CD14-positive monocyte (primary cell): ENCODE measurements at regions not wholly inside any gene's neighbourhood (a gene's known extent, or its start where the extent isn't known, plus 50 kb on each side); places are given as distances from the start of the nearest gene placed in this dataset.

ENCODE experiments used
- DNase-seq, 3 donors: peaks; one replicate each; pipeline ENCODE4 v3.0.0-alpha.2; 2011 to 2022
- H2AFZ ChIP-seq: 2 replicates; pipeline ENCODE4 v1.6.0; 2012; ENCODE audit warnings: mild to moderate bottlenecking, low read depth, low read length, inconsistent platforms; ENCODE audit not compliant: insufficient read depth, poor library complexity, severe bottlenecking
- H3K27ac ChIP-seq, 2 donors: 1 replicate in 1 of 2; 2 replicates in 1 of 2; pipeline ENCODE4 v1.5.1; 2012 to 2013; ENCODE audit warnings: low read length in 2 of 2, control low read depth in 1 of 2, inconsistent platforms in 1 of 2, low read depth in 1 of 2, mild to moderate bottlenecking in 1 of 2
- H3K27me3 ChIP-seq, 2 donors: one replicate each; pipeline versions ENCODE4 v1.6.0 to v1.6.1; 2011 to 2013; ENCODE audit warnings: low read length in 2 of 2; ENCODE audit not compliant: control insufficient read depth in 2 of 2, insufficient read depth in 2 of 2
- H3K36me3 ChIP-seq, 2 donors: replicated peaks in 1 of 2; 1 replicate in 1 of 2; 2 replicates in 1 of 2; pipeline versions ENCODE4 v1.5.1 to v1.6.1; 2012 to 2013; ENCODE audit warnings: low read length in 2 of 2, control low read depth in 1 of 2, inconsistent platforms in 1 of 2, mild to moderate bottlenecking in 1 of 2; ENCODE audit not compliant: insufficient read depth in 2 of 2, control insufficient read depth in 1 of 2
- H3K4me1 ChIP-seq, 2 donors: 1 replicate in 1 of 2; 2 replicates in 1 of 2; pipeline versions ENCODE4 v1.5.1 to v1.6.1; 2012 to 2013; ENCODE audit warnings: low read length in 2 of 2, control low read depth in 1 of 2, inconsistent platforms in 1 of 2, mild to moderate bottlenecking in 1 of 2, moderate library complexity in 1 of 2; ENCODE audit not compliant: insufficient read depth in 2 of 2, control insufficient read depth in 1 of 2
- H3K4me2 ChIP-seq: replicated peaks from 2 replicates; pipeline ENCODE3; 2012; ENCODE audit warnings: low read length, moderate library complexity, mild to moderate bottlenecking; ENCODE audit not compliant: poor library complexity, severe bottlenecking; ENCODE audit errors: extremely low read depth
- H3K4me3 ChIP-seq, 3 experiments: fragments of 200-600 bp in 1 of 3; sonication (generic) in 1 of 3; replicated peaks in 1 of 3; 1 replicate in 2 of 3; 2 replicates in 1 of 3; pipeline ENCODE4 v1.5.1; 2011 to 2013; ENCODE audit warnings: low read length in 3 of 3, mild to moderate bottlenecking in 3 of 3, control low read depth in 2 of 3, low read depth in 2 of 3, inconsistent platforms in 1 of 3, moderate library complexity in 1 of 3
- H3K79me2 ChIP-seq: 2 replicates; pipeline ENCODE4 v1.6.0; 2012; ENCODE audit warnings: mild to moderate bottlenecking, control low read depth, inconsistent platforms, low read length, moderate library complexity; ENCODE audit not compliant: insufficient read depth
- H3K9ac ChIP-seq: 2 replicates; pipeline ENCODE4 v1.6.0; 2017; ENCODE audit warnings: low read length, mild to moderate bottlenecking; ENCODE audit not compliant: insufficient read depth, poor library complexity, severe bottlenecking
- H3K9me3 ChIP-seq, 2 donors: replicated peaks in 1 of 2; 1 replicate in 1 of 2; 2 replicates in 1 of 2; pipeline versions ENCODE4 v1.5.1 to v1.6.1; 2012 to 2013; ENCODE audit warnings: low read length in 2 of 2, control low read depth in 1 of 2; ENCODE audit not compliant: control insufficient read depth in 1 of 2, insufficient read depth in 1 of 2
- H4K20me1 ChIP-seq: 2 replicates; pipeline ENCODE4 v1.6.0; 2012; ENCODE audit warnings: mild to moderate bottlenecking, low read length, control low read depth, moderate library complexity; ENCODE audit not compliant: insufficient read depth
- H3K27ac Mint-ChIP-seq, 7 donors: one replicate each; pipeline ENCODE4 v1.8.0; 2020; ENCODE audit warnings: mild to moderate bottlenecking in 7 of 7, mixed read lengths in 7 of 7, moderate library complexity in 6 of 7, inconsistent platforms in 2 of 7
- H3K27me3 Mint-ChIP-seq, 3 donors: one replicate each; pipeline ENCODE4 v1.8.0; 2021 to 2022; ENCODE audit warnings: low read depth in 3 of 3, mild to moderate bottlenecking in 3 of 3, mixed read lengths in 3 of 3, moderate library complexity in 3 of 3, inconsistent platforms in 1 of 3
- H3K36me3 Mint-ChIP-seq, 2 donors: one replicate each; pipeline ENCODE4 v1.8.0; 2020; ENCODE audit warnings: mixed read lengths in 2 of 2, inconsistent platforms in 1 of 2, mild to moderate bottlenecking in 1 of 2
- H3K4me1 Mint-ChIP-seq: one replicate; pipeline ENCODE4 v1.8.0; 2020; ENCODE audit warnings: mild to moderate bottlenecking, mixed read lengths
- H3K4me3 Mint-ChIP-seq, 2 donors: one replicate each; pipeline ENCODE4 v1.8.0; 2020; ENCODE audit warnings: mild to moderate bottlenecking in 2 of 2, mixed read lengths in 2 of 2, moderate library complexity in 1 of 2
- H3K9me3 Mint-ChIP-seq, 7 donors: one replicate each; pipeline ENCODE4 v1.8.0; 2020 to 2022; ENCODE audit warnings: mixed read lengths in 7 of 7, mild to moderate bottlenecking in 6 of 7, moderate library complexity in 6 of 7, inconsistent platforms in 2 of 7
- WGBS: methylation state at CpG from one replicate; pipeline ENCODE4 v1.1.5; 2013; ENCODE audit warnings: missing lambda C conversion rate; ENCODE audit not compliant: insufficient coverage; 5-methylcytosine and 5-hydroxymethylcytosine counted together
- intact Hi-C, 2 donors: fragments of 100-400 bp; cut with micrococcal nuclease; formaldehyde crosslinking; loops; one replicate each; pipeline versions ENCODE4 v1.15.0 to v1.15.1; 2023
- TF ChIP-seq, protein P1 (sequence below): fragments of 200-600 bp; IDR thresholded peaks from one replicate; pipeline ENCODE4 v1.8.0; 2022; ENCODE audit warnings: antibody characterized with exemption, mild to moderate bottlenecking

DNA sequence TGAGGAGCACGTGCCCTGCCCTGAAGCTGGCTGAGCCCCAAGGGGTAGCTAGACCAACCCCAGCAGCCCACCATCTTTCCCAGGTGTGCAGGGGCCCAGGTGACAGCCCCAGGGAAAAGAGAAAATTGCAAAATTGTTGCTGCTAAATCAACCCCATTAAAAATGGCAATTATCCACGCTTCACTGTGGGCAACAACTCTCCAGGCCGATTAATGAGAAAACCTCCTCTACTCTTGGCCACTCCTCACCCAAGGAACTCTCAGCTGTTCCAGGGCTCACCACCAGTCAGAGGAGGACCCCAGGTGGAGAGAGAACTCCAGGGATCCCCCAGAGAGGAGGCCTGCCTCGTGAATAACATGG lies 516.1 kb upstream of the MGMT start:
- H3K27ac ChIP-seq, result no peak overlapping the region
- H3K4me1 Mint-ChIP-seq, result no peaks in the 10 kb centered on the region
- DNase-seq, result no peak
- no peaks in the 10 kb centered on the region for H3K79me2 ChIP-seq
- H3K4me1 ChIP-seq, result no peaks in the 10 kb centered on the region
- H3K4me3 Mint-ChIP-seq, result no peak overlapping the region
- no peaks in the 10 kb centered on the region for H3K27me3 ChIP-seq
- peaks cover 0 to 3% (median 1%) of the 10 kb centered on the region in 3 donors for H3K27me3 Mint-ChIP-seq
- H3K27ac Mint-ChIP-seq, result no peak overlapping the region
- no peak overlapping the region for H2AFZ ChIP-seq
- H3K9ac ChIP-seq, result no peak overlapping the region
- intact Hi-C loops, result no loop called here
- WGBS, result 80% methylated on average over 3 of the region's 4 CpGs
- peaks cover 0 to under 1% of the 10 kb centered on the region in 2 donors for H3K9me3 ChIP-seq
- no peak overlapping the region for H3K4me3 ChIP-seq
- TF ChIP-seq, protein P1, sequence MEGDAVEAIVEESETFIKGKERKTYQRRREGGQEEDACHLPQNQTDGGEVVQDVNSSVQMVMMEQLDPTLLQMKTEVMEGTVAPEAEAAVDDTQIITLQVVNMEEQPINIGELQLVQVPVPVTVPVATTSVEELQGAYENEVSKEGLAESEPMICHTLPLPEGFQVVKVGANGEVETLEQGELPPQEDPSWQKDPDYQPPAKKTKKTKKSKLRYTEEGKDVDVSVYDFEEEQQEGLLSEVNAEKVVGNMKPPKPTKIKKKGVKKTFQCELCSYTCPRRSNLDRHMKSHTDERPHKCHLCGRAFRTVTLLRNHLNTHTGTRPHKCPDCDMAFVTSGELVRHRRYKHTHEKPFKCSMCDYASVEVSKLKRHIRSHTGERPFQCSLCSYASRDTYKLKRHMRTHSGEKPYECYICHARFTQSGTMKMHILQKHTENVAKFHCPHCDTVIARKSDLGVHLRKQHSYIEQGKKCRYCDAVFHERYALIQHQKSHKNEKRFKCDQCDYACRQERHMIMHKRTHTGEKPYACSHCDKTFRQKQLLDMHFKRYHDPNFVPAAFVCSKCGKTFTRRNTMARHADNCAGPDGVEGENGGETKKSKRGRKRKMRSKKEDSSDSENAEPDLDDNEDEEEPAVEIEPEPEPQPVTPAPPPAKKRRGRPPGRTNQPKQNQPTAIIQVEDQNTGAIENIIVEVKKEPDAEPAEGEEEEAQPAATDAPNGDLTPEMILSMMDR, result no peak
- H3K4me2 ChIP-seq, result no peak overlapping the region
- H3K36me3 Mint-ChIP-seq, result no peaks in the 10 kb centered on the region
- peaks cover 3 to 10% (median 6%) of the 10 kb centered on the region in 7 donors for H3K9me3 Mint-ChIP-seq
- H4K20me1 ChIP-seq, result no peaks in the 10 kb centered on the region
- no peaks in the 10 kb centered on the region for H3K36me3 ChIP-seq

GRCh38 chr10:128952856-128953255 lies 514.2 kb upstream of the MGMT start:
- peaks cover 0 to 4% (median 1%) of the 10 kb centered on the region in 3 donors for H3K27me3 Mint-ChIP-seq
- WGBS, result 95% methylated on average over 7 of the region's 8 CpGs

More at GRCh38 chr10:128952856-128953255, 514.2 kb upstream of the MGMT start:
- Mint-ChIP-seq H3K4me3 (no peak overlapping the region), H3K36me3 (no peaks in the 10 kb centered on the region), H3K27ac (no peak overlapping the region), H3K9me3 (peaks cover 0 to 6% (median 0%) of the 10 kb centered on the region in 7 donors), H3K4me1 (no peaks in the 10 kb centered on the region)
- DNase-seq, result no peak
- H3K9ac ChIP-seq, result no peak overlapping the region
- TF ChIP-seq, protein P1, result no peak
- H2AFZ ChIP-seq, result no peak overlapping the region
- H3K4me3 ChIP-seq, result no peak overlapping the region
- no peaks in the 10 kb centered on the region for H3K9me3 ChIP-seq
- H3K27ac ChIP-seq, result no peak overlapping the region
- H3K4me2 ChIP-seq, result no peak overlapping the region
- no peaks in the 10 kb centered on the region for H3K36me3 ChIP-seq
- H3K79me2 ChIP-seq, result no peaks in the 10 kb centered on the region
- no peaks in the 10 kb centered on the region for H3K27me3 ChIP-seq
- intact Hi-C loops, result no loop called here
- H4K20me1 ChIP-seq, result no peaks in the 10 kb centered on the region
- H3K4me1 ChIP-seq, result no peaks in the 10 kb centered on the region
